Nucleus accumbens (tissue), 56 donors: ENCODE measurements at regions not wholly inside any gene's neighbourhood (a gene's known extent, or its start where the extent isn't known, plus 50 kb on each side); places are given as distances from the start of the nearest gene placed in this dataset.

Experiments used
- DNase-seq, 56 donors: peaks; one replicate each; lab custom pipeline; 2025; lab: John Stamatoyannopoulos, UW

- no peak for DNase-seq
These were observed 59.2 kb upstream of the KLF12 start for GRCh38 chr13:74193391-74193790.

- DNase-seq: peak in 1 of 56 donors; percentile 0
These were observed 57.2 kb upstream of the KLF12 start for GRCh38 chr13:74191410-74191809.

GRCh38 chr13:74190999-74191398 lies 56.8 kb upstream of the KLF12 start:
- DNase-seq: no peak

GRCh38 chr13:74187564-74187963 lies 53.4 kb upstream of the KLF12 start:
- DNase-seq: no peak

GRCh38 chr13:74184283-74184682 lies 50.1 kb upstream of the KLF12 start:
- no peak for DNase-seq
